ENCODE measurements at regions not wholly inside any gene's neighbourhood (a gene's known extent, or its start where the extent isn't known, plus 50 kb on each side); places are given as distances from the start of the nearest gene placed in this dataset.

GRCh38 chr21:39124681-39125251 lies 58.5 kb downstream of the PSMG1 start:
- DNase-seq, result no peak

GRCh38 chr21:39123375-39123774 lies 59.9 kb downstream of the PSMG1 start:
- DNase-seq, result no peak

GRCh38 chr21:39121600-39122355 lies 61.5 kb downstream of the PSMG1 start:
- DNase-seq, result no peak

GRCh38 chr21:39120876-39121599 lies 62.2 kb downstream of the PSMG1 start:
- no peak for DNase-seq

GRCh38 chr21:39119891-39120290 lies 63.4 kb downstream of the PSMG1 start:
- no peak for DNase-seq

GRCh38 chr21:39118604-39119215 lies 64.5 kb downstream of the PSMG1 start:
- no peak for DNase-seq

GRCh38 chr21:39118061-39118460 lies 65.2 kb downstream of the PSMG1 start:
- DNase-seq, result no peak

GRCh38 chr21:39117440-39117970 lies 65.7 kb downstream of the PSMG1 start:
- DNase-seq, result no peak

GRCh38 chr21:39116761-39117439 lies 66.4 kb downstream of the PSMG1 start:
- DNase-seq, result no peak

GRCh38 chr21:39115576-39116235 lies 67.5 kb downstream of the PSMG1 start:
- no peak for DNase-seq

- DNase-seq, result peak; percentile 28
These were observed 68.2 kb downstream of the PSMG1 start for GRCh38 chr21:39114871-39115575.

- DNase-seq, result no peak
These were observed 71.2 kb downstream of the PSMG1 start for GRCh38 chr21:39111931-39112550.

GRCh38 chr21:39110431-39110830 lies 72.8 kb downstream of the PSMG1 start:
- peak; percentile 19 for DNase-seq

- no peak for DNase-seq
These were observed 73.5 kb downstream of the PSMG1 start for GRCh38 chr21:39109596-39110210.

- DNase-seq, result no peak
These were observed 74.1 kb downstream of the PSMG1 start for GRCh38 chr21:39109163-39109530.

GRCh38 chr21:39108291-39109162 lies 74.7 kb downstream of the PSMG1 start:
- peak; percentile 37 for DNase-seq

GRCh38 chr21:39107739-39108138 lies 75.5 kb downstream of the PSMG1 start:
- DNase-seq, result no peak

- DNase-seq, result no peak
These were observed 76.3 kb downstream of the PSMG1 start for GRCh38 chr21:39106881-39107462.

GRCh38 chr21:39105836-39106235 lies 77.4 kb downstream of the PSMG1 start:
- DNase-seq, result no peak
